ENCODE measurements at regions not wholly inside any gene's neighbourhood (a gene's known extent, or its start where the extent isn't known, plus 50 kb on each side); places are given as distances from the start of the nearest gene placed in this dataset.
A peak's percentile ranks its signal among the peaks of the same experiment; 100 is the strongest.
"Not testable (repeated sequence)": the region's sequence is repeated elsewhere in the genome, so short reads cannot be mapped to it uniquely, and the experiment has no call there.

GRCh38 chr2:94797235-94797634, 74.0 kb upstream of the TEKT4 start:
- H3K9me3 ChIP-seq; ATAC-seq; H3K4me1 ChIP-seq; H3K27me3 ChIP-seq (ENCODE audit: insufficient read depth in 3 of 3, low read length in 2 of 3); H3K4me3 ChIP-seq; H3K27ac ChIP-seq; intact Hi-C loops (cut with DNase I); H3K36me3 ChIP-seq (ENCODE audit: insufficient read depth in 1 of 2, low read depth in 1 of 2); DNase-seq: not testable (repeated sequence)
- TF ChIP-seq, protein P1, sequence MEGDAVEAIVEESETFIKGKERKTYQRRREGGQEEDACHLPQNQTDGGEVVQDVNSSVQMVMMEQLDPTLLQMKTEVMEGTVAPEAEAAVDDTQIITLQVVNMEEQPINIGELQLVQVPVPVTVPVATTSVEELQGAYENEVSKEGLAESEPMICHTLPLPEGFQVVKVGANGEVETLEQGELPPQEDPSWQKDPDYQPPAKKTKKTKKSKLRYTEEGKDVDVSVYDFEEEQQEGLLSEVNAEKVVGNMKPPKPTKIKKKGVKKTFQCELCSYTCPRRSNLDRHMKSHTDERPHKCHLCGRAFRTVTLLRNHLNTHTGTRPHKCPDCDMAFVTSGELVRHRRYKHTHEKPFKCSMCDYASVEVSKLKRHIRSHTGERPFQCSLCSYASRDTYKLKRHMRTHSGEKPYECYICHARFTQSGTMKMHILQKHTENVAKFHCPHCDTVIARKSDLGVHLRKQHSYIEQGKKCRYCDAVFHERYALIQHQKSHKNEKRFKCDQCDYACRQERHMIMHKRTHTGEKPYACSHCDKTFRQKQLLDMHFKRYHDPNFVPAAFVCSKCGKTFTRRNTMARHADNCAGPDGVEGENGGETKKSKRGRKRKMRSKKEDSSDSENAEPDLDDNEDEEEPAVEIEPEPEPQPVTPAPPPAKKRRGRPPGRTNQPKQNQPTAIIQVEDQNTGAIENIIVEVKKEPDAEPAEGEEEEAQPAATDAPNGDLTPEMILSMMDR (IDR thresholded peaks at IDR 0.05), result peak; percentile 42

Measured in psoas muscle (tissue), 6 donors.